ENCODE measurements at regions not wholly inside any gene's neighbourhood (a gene's known extent, or its start where the extent isn't known, plus 50 kb on each side); places are given as distances from the start of the nearest gene placed in this dataset.

- H3K27me3 ChIP-seq (replicated peaks; ENCODE audit: control insufficient read depth, insufficient read depth, low read length): no peaks in the 10 kb centered on the region
- no peaks in the 10 kb centered on the region for H3K9me3 Mint-ChIP-seq (ENCODE audit: unreplicated experiment)
- no peak overlapping the region for H3K4me3 Mint-ChIP-seq (ENCODE audit: unreplicated experiment)
- no peak overlapping the region for H3K27ac Mint-ChIP-seq (ENCODE audit: unreplicated experiment)
- intact Hi-C loops (cut with micrococcal nuclease; ENCODE audit: unreplicated experiment): no loop called here
- H3K36me3 ChIP-seq (ENCODE audit: control insufficient read depth, insufficient read depth, low read length): no peaks in the 10 kb centered on the region
- no peak overlapping the region for H3K4me3 ChIP-seq (ENCODE audit: low read depth, low read length)
- peaks cover 6% of the 10 kb centered on the region; the same call in 1 of the 2 replicates for H3K4me1 ChIP-seq
- peaks cover 7% of the 10 kb centered on the region for H3K4me1 Mint-ChIP-seq (ENCODE audit: low read depth, unreplicated experiment)
- no peak for DNase-seq
- TF ChIP-seq, protein P1, sequence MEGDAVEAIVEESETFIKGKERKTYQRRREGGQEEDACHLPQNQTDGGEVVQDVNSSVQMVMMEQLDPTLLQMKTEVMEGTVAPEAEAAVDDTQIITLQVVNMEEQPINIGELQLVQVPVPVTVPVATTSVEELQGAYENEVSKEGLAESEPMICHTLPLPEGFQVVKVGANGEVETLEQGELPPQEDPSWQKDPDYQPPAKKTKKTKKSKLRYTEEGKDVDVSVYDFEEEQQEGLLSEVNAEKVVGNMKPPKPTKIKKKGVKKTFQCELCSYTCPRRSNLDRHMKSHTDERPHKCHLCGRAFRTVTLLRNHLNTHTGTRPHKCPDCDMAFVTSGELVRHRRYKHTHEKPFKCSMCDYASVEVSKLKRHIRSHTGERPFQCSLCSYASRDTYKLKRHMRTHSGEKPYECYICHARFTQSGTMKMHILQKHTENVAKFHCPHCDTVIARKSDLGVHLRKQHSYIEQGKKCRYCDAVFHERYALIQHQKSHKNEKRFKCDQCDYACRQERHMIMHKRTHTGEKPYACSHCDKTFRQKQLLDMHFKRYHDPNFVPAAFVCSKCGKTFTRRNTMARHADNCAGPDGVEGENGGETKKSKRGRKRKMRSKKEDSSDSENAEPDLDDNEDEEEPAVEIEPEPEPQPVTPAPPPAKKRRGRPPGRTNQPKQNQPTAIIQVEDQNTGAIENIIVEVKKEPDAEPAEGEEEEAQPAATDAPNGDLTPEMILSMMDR (IDR thresholded peaks at IDR 0.05; ENCODE audit: insufficient read depth in 1 of 2, low read depth in 1 of 2, low read length in 1 of 2, severe bottlenecking in 1 of 2, unreplicated experiment in 1 of 2): no peak
- H3K9me3 ChIP-seq: no peaks in the 10 kb centered on the region
- ChIA-PET POLR2A (no interaction called here), CTCF (no interaction called here)
- no peaks in the 10 kb centered on the region for H3K27me3 Mint-ChIP-seq (ENCODE audit: insufficient read depth, unreplicated experiment)
- BruUV-seq (replicated peaks): no TSS peak
- H3K36me3 Mint-ChIP-seq (ENCODE audit: insufficient read depth, unreplicated experiment): no peaks in the 10 kb centered on the region
Measured at GRCh38 chr1:232454227-232454886, 175.6 kb downstream of the SIPA1L2 start.

DNA sequence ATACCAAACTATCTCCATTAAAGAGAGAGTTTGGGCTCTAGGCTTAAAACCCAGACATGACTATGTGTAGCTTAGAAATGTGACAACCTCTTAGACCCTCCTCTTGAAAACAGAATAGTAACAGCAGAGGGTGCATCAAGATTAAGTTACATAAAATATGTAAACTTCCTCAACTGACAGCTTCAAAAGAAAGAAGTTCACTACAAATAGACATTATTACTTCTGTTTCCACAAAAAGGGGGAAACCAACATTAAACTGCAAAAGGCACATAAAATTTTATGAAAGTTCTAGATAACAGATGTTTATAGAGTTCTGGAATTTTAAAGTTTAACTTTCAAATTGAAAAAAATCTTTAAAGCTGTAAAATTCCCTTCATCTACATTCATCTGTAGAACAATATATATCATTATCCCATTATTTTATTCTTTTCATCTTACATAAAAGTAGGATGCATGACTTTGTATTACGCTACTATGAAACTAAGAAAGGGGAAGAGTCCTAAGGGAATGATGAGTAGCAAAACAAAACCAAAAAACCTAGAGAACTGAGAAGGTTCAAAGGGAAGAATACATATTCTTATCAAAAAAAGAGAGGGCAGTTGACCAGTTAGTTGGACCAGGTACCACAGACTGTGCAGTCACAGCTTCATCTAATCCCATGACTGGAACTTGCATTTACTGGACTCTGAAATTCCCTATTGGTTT lies 177.0 kb downstream of the SIPA1L2 start:
- H3K4me1 ChIP-seq: no peaks in the 10 kb centered on the region
- CTCF ChIA-PET: interaction anchor here (0.6 kb wide), 1 partner anchor 98 kb away, joined by 3 read pairs; no protein-coding TSS in a partner anchor
- no peak for DNase-seq
- BruUV-seq (replicated peaks): no TSS peak
- TF ChIP-seq, protein P1 (IDR thresholded peaks at IDR 0.05; ENCODE audit: insufficient read depth in 1 of 2, low read depth in 1 of 2, low read length in 1 of 2, severe bottlenecking in 1 of 2, unreplicated experiment in 1 of 2): no peak
- POLR2A ChIA-PET: no interaction called here
- Mint-ChIP-seq H3K4me3 (ENCODE audit: unreplicated experiment) (no peak overlapping the region), H3K36me3 (ENCODE audit: insufficient read depth, unreplicated experiment) (no peaks in the 10 kb centered on the region), H3K4me1 (ENCODE audit: low read depth, unreplicated experiment) (no peaks in the 10 kb centered on the region), H3K27ac (ENCODE audit: unreplicated experiment) (no peak overlapping the region), H3K27me3 (ENCODE audit: insufficient read depth, unreplicated experiment) (no peaks in the 10 kb centered on the region), H3K9me3 (ENCODE audit: unreplicated experiment) (no peaks in the 10 kb centered on the region)
- H3K27me3 ChIP-seq (replicated peaks; ENCODE audit: control insufficient read depth, insufficient read depth, low read length): no peaks in the 10 kb centered on the region
- no peak overlapping the region for H3K4me3 ChIP-seq (ENCODE audit: low read depth, low read length)
- no peaks in the 10 kb centered on the region for H3K36me3 ChIP-seq (ENCODE audit: control insufficient read depth, insufficient read depth, low read length)
- no peaks in the 10 kb centered on the region for H3K9me3 ChIP-seq
- intact Hi-C loops (cut with micrococcal nuclease; ENCODE audit: unreplicated experiment): no loop called here

DNA sequence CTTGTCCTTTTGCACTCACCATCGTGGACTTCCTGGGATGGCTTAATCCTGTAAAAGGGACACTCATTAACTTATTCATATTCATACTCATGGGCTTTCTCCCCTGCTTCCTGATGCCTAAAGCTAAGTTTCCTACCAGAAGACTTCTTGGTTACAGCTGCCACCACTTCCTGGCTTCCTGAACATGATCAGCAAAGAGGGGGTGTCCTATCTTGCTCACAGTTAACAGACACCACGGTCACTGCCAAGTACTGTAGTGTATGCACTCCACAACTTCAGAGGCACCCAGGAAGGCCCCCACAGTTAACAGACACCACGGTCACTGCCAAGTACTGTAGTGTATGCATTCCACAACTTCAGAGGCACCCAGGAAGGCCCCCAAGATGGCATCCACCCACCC lies 177.8 kb downstream of the SIPA1L2 start:
- no peak overlapping the region for H3K4me3 ChIP-seq (ENCODE audit: low read depth, low read length)
- no peaks in the 10 kb centered on the region for H3K36me3 ChIP-seq (ENCODE audit: control insufficient read depth, insufficient read depth, low read length)
- no peak overlapping the region for H3K27ac Mint-ChIP-seq (ENCODE audit: unreplicated experiment)
- H3K4me1 ChIP-seq: no peaks in the 10 kb centered on the region
- BruUV-seq (replicated peaks): no TSS peak
- no peaks in the 10 kb centered on the region for H3K27me3 Mint-ChIP-seq (ENCODE audit: insufficient read depth, unreplicated experiment)
- DNase-seq: no peak
- no peaks in the 10 kb centered on the region for H3K9me3 ChIP-seq
- CTCF ChIA-PET: no interaction called here
- H3K27me3 ChIP-seq (replicated peaks; ENCODE audit: control insufficient read depth, insufficient read depth, low read length): no peaks in the 10 kb centered on the region
- no peaks in the 10 kb centered on the region for H3K9me3 Mint-ChIP-seq (ENCODE audit: unreplicated experiment)
- TF ChIP-seq, protein P1 (IDR thresholded peaks at IDR 0.05; ENCODE audit: insufficient read depth in 1 of 2, low read depth in 1 of 2, low read length in 1 of 2, severe bottlenecking in 1 of 2, unreplicated experiment in 1 of 2): no peak
- no peak overlapping the region for H3K4me3 Mint-ChIP-seq (ENCODE audit: unreplicated experiment)
- intact Hi-C loops (cut with micrococcal nuclease; ENCODE audit: unreplicated experiment): no loop called here
- H3K4me1 Mint-ChIP-seq (ENCODE audit: low read depth, unreplicated experiment): no peaks in the 10 kb centered on the region
- peaks cover 5% of the 10 kb centered on the region for H3K36me3 Mint-ChIP-seq (ENCODE audit: insufficient read depth, unreplicated experiment)
- POLR2A ChIA-PET: no interaction called here
